Left cardiac atrium (tissue), 4 donors: ENCODE measurements at regions not wholly inside any gene's neighbourhood (a gene's known extent, or its start where the extent isn't known, plus 50 kb on each side); places are given as distances from the start of the nearest gene placed in this dataset.

ENCODE experiments used
- ATAC-seq, 2 donors: fragments of 200-7000 bp; cut with Tn5 transposase; one replicate each; pipeline ENCODE4 v1.9.1; 2020; ENCODE audit warnings: mild to moderate bottlenecking in 2 of 2, moderate library complexity in 2 of 2
- DNase-seq: peaks from one replicate; pipeline ENCODE4 v3.0.0-alpha.2; 2020
- intact Hi-C, 2 donors: fragments of 100-400 bp; cut with DNase I; formaldehyde crosslinking; loops; one replicate each; pipeline versions ENCODE4 v1.14.1 to v1.15.1; 2022 to 2023
- donor health status: DM: no; HTN: yes; CAD: no.
- donor health status: DM: no; HTN: yes; CAD: no; lungs with severe emphysema.
- donor health status: DM: yes; HTN: yes; CAD: no.
- donor health status: Dilated cardiomyopathy.

DNA sequence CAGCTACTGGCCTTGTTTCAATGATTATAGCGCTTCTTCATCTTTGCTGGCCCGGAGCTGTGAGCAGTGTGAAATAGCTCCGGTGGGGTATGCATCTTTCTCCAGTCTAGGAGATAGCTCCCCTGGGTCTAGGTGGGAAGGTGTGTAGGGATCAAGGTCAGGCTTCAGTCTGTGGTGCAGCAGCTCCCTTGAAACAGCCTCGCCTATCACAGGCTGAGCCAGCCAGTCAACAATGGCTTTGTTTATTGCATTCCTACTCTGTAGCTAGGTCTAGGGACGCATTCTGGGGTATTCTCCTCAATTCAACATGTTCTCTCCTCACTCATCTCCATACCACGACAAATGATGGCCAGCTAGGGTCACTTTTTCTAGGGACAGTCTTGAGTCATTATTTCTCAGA lies 646.8 kb upstream of the IGFBP3 start:
- DNase-seq: no peak
- intact Hi-C loops: no loop called here

DNA sequence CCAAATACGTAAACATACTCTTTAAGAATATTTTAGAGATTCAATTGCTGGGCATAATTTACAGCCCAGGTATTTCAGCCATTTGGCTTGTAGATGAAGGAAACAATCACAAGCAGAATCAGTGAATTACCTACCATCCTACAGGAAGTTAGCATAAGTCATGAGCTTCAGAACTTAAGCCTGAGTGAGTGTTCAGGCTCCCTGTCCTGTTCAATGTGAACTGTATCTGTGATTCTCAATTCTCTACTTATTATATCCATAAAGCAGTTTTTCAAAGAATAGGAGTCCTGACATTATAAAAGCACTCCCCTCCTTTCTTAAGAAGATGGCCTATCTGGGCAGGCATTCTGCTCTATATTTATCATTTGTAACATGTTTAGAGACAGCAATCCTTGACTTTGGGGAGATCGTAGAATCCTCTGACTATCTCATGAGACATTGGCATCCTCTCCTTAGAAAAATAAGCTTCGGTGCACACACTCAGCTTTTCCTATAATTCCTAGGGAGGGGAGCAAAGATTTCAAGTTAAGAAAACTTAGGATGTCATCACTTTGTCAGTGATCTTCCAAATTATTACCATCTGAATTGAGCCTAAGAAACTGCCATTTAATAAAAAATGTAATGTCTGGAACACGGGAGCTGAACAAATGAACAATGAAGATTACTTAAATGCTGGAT lies 645.2 kb upstream of the IGFBP3 start:
- ATAC-seq (no peak), DNase-seq (no peak)
- intact Hi-C loops: no loop called here

More for the DNA sequence above, 646.8 kb upstream of the IGFBP3 start:
- no peak for ATAC-seq

DNA sequence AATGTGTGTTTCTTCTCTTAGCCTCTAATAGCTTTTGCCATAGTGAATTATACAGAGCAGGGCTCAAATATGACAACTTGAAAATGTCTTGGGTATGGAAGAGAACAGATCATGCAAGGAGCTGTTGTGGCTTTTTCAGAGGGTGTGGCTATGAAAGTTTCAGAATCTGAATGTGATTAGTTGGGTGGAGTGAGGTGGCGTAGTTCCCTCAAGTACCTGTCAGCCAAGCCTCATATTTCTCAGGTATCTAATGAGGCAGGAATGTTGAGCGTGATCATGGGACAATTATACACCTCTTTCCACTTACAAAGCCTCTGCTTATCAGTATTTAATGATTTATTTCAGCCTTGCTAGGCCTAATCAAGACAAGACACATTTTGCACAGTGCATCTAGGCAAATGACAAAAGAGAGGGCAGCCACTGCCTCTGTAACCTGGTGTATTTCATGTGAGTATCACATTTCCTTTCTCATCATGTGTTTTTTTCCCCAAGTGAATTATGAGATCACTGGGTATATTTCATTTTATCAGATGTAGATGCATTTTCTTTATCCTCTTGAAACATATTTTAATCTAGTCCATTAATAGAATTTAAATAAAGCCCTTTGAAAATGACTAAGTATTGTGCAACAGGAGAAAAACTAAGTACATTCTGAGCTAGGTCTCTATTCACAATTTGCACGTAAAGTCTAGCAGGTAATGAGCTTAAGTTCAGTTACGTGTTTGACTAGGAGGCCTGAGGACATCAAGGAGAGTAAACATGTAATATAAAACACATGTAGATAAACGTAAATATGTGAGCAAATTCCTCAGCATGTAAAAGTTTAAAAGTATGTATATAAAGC lies 644.4 kb upstream of the IGFBP3 start:
- DNase-seq (no peak), ATAC-seq (no peak)
- intact Hi-C loops: no loop called here

DNA sequence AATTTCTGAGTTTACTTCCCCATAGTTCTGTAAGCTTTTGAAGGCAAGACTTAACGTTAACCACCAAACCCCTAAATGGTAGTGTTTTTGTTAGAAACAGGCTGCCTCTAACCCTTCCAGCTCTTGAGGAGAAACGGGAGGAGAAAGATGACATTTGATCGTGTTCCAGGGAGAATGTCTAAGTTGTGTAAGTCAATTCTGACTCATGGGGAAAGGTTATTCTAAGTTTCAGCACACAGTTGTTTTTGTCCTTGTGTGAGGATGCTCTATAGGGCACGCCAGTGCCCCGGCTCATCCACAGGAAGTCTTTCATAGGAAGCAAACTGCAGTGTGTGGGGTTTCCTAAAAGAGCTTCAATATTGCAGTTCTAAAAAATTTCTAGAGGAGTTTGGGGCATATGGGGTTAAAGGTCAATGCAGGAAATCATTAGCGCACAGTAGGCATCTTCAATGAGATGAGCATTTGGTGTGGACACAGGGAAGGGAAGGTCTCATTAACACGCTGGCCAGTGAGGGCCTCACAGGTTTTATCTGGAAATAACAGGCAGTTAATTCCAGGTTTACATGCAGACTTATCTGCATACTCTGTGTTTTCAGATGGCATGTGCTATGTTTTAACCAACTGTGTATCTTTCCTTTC lies 638.2 kb upstream of the IGFBP3 start:
- intact Hi-C loops: no loop called here
- ATAC-seq (no peak), DNase-seq (no peak)

DNA sequence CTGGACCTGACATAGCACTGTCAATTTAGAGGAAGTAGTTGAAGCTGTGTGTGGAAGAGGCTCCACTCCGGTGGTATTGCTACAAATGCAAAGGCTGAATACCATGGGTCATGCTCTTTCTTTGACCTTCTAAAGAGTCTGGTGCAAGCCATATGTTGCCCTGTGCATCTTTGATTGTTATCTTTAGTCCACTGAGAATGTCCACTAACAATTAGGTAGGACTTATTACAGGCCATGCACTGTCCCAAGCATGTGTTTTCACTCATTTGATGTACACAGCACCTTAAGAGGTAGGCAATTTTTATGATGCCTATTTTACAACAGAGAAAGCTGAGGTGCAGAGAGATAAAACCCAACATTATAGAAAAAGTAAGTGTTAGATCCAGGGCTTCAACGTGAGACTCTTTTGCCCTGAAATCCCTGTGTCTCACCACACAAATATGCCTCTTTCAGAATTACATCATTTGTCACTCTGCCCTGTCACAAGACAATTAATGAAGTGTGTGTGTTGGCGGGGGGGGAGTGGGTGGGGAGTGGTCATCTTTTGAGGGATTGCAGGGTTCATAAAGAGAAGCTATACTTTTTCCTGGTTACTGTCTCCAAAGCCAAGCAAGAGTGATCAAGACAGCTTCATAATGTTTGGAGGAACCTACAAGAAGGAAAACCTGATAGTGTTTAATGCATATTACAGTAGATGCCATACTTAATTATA lies 637.6 kb upstream of the IGFBP3 start:
- intact Hi-C loops: no loop called here

DNA sequence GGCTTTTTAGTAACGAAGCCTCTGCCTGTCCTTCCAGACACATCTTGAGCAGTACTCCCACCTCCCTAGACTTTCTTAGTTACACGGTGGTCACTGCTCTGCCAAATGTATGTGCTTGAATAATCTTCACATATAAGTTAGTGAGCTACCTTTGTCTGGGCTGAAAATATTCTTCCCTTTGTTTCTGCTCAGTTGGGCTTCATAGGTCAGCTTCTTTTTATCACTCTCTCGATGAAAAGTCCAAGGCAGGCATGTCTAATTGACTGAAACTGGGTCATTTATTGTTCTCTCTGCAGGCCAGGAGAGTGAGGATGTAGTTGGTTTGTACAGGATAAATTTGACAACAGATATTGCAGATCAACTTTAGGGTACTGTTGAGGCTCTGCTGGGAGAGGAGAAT lies 636.7 kb upstream of the IGFBP3 start:
- intact Hi-C loops: no loop called here
- ATAC-seq (no peak), DNase-seq (no peak)

More for the DNA sequence above, 637.6 kb upstream of the IGFBP3 start:
- ATAC-seq (no peak), DNase-seq (no peak)

DNA sequence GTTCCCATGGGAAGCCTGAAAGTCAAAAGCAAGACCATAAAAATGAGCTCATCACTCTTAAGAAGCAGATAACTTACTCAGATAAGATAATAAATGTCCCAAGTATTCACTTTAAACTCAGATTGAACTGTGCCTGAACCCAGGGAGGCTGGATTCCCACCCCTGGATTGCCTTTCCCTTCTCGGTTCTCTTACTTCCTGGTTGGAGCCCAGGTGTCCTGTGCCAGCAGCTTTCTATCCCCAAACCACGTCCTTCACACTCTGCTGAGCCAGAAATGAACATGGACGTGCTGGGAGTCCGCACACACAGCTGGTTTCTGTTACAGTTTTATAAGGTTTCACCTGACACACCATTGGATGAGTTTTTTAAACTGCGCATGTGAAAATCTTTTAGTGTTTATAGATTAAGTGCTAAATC lies 636.2 kb upstream of the IGFBP3 start:
- ATAC-seq (peak in 1 of 2 donors; percentile 22), DNase-seq (no peak)
- intact Hi-C loops: no loop called here

DNA sequence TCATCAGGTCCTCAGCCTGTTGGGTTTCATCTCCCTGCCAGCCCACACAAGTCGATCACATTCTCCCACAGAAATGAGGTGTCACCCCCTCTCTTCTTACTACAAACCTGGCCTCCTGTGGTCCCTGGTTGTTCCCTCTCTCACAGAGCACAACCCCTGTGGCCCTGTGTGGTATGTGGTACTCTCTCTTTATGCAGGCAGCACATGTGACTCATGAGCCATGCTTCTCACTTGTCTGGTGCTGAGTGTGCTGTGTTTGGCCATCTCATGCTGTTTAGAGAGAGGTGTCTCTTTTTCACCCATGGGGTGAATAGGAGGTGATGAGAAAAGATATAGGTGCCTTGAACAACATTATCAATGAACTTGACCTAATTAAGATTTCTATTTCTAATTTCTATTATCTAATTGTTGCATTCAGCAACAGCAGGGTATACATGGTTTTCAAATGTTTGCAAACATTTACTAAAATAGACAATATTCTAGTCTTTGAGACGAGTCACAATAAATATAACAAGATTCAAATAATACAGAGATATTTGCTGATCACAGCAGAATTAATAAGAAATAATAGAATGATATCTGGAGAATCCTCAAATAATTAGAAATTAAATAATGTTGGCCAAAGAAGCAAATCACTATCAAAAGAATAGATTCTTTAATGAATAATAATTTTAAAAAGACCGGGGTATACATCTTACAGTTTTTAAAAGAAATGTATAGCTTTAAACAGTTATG lies 633.8 kb upstream of the IGFBP3 start:
- no peak for DNase-seq
- intact Hi-C loops: no loop called here
- ATAC-seq: no peak

DNA sequence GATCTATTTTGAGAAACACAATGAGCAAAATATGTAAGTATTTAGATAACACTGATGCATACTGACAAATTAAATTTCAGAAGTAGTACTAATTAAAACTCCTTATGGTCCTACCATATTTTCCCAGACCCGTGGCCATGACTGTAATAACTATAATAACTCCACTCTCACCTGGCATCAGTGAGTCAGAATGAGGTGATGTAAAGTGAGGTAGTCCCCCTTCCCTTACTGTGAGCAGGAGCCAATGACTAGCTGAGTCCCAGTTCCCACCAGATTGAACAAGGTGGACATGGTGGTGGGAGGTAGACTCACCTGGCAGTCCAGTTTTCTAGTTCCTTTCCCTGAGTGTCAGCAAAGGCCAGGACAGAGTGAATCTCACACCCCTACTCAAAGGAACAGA lies 630.5 kb upstream of the IGFBP3 start:
- DNase-seq (no peak), ATAC-seq (no peak)

DNA sequence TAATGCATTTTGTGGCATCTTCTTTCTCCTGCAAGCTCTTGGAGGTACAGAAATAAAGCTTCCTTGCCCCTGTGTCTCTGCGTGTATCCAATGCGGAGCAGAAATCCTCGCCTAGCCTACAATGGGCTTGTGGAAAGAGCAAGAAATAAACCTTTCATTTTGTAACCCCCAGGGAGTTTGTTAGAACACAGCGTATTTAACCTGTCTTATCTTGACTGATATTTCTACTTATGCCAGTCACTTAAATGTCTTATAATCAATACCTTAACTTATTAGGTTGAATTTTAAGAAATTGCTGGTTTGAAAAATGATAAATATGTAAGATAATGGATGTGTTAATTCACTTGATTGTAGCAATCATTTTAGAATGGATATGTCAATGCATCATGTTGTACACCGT lies 629.8 kb upstream of the IGFBP3 start:
- intact Hi-C loops: no loop called here
- ATAC-seq: no peak

More for the DNA sequence above, 630.5 kb upstream of the IGFBP3 start:
- intact Hi-C loops: no loop called here

DNA sequence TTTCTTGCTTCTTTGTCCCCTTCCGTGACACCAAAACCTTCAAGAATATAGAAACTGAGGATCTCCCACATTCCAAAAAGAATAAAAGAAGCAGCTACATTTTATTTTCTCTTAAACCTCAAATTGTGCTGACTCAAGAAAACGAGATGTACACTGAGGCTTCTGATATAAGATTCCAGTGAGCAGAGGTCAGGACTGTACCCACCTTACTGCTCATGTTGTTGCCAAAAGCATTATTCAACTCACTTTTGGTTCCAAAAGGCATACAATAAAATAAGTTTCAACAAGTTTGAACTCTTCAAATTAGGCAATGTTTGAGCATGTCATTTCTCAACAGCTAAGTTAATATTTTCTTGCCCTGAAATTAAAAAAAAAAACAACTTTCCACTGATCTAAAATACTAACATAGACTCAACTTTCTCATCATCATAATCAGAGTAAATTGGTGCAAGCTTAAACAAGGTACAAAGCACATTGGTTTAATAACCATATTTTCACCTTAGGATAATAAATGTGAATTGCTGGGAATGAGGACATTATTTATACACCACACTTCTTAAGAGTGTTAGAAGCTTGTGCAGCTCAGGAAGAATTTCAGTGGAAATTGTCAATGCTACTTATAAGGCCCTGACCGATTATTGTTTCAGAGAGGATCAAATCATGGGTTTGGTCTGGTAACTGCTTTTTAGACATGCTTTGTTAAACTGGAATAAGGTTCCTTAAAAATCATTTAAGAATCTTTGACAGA lies 629.0 kb upstream of the IGFBP3 start:
- intact Hi-C loops: no loop called here
- ATAC-seq (no peak), DNase-seq (no peak)

More for the DNA sequence above, 629.8 kb upstream of the IGFBP3 start:
- no peak for DNase-seq

DNA sequence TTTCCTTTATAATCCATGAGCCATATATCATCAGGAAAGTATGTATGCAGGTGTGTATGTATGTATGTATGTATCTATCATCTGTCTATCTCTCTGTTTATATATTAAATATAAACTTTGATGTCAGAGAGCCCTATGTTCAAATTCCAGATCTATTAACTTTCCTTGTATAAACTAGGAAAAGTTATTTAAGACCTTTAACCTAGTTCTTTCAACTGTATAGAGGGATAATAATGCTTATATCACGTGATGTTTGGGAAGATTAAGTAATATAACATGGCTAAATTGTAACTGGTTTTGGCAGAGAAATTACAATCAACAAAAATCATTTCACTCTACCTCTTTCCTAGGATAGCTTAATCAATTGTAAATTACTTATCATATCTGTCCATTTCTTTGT lies 628.3 kb upstream of the IGFBP3 start:
- intact Hi-C loops: no loop called here
- no peak for DNase-seq
- ATAC-seq: no peak

DNA sequence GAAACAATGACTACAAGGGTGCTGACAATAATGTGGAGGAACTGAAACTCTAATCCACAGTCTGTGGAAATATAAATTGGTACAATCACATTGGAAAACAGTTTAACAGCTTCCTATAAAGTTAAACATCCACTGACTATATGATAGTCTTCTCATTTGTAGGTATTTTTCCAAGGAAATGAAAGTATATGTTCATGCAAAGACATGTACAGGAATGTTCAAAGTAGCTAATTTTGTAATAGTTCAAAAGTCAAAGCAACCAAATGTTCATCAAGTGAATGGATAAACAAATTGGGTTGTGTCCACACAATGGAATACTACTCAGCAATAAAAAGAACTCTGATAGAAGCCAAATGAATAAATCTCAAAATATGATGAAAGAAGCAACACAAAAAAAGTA lies 626.0 kb upstream of the IGFBP3 start:
- no peak for DNase-seq
- ATAC-seq: no peak
- intact Hi-C loops: no loop called here

DNA sequence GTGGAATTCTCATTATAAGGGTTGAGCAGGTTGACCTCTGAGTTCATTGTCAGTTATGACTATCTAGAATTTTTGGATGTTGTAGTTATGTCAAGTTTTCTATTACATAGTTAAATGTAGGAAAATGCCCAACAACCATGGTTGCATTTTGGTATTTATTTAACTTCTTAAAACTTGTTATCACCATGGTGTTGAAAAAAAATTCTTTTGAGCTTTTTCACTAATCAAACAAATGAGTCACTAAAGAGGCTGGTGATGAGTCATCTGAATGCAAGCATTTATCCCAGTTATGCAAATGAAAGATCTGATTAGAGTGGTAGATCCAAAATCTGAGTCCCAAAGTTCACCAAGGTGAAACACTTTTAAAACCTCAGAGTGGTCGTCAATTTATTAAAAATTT lies 624.7 kb upstream of the IGFBP3 start:
- DNase-seq (no peak), ATAC-seq (peak in 1 of 2 donors; percentile 41)
- intact Hi-C loops: no loop called here

DNA sequence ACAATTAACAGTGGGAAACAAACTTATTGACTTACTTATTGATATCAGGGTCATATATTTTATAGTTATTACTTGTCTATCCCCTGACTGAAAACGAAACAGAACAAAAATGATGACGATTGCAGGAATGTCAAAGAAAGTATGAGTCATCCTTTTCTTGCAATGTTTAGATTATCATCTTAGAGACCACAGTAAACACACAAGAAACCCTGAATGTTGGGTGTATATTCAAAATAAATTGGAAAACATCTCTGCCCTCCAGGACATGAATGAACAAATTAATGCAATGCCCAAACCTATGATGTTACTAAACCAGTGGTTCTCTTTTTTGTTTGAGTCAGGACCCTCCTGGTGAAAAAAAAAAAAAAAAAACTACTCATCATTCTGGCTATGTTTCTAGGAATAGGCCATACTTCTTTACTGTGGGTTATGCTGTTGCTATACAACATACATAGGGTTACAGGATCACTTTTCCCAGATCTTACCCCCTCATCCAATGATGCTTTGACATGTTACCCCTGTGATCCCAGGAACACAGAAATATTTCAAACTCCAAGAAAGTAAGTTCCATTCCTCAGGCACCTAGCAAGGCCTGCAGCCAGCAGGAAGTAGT lies 623.4 kb upstream of the IGFBP3 start:
- intact Hi-C loops: no loop called here
- DNase-seq (no peak), ATAC-seq (no peak)

DNA sequence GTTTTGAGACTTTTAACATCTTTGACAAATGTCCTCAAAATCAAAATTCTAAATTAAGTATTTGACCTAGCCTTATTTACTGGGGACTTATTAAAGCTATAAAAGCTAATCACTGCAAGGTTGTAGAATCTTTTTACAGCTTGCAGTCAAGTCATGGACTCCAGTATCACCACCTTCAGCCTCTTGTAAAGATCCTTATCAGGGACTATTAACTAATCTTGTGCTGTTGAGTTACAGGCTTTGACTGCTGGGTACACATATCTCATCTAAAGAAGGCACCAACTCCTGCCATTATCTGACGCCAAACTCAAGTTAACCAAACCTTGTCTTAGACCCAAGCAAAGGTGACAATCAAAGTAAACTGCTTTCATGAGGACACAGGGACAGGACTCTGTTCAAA lies 621.0 kb upstream of the IGFBP3 start:
- no peak for DNase-seq
- intact Hi-C loops: no loop called here
- ATAC-seq: no peak

DNA sequence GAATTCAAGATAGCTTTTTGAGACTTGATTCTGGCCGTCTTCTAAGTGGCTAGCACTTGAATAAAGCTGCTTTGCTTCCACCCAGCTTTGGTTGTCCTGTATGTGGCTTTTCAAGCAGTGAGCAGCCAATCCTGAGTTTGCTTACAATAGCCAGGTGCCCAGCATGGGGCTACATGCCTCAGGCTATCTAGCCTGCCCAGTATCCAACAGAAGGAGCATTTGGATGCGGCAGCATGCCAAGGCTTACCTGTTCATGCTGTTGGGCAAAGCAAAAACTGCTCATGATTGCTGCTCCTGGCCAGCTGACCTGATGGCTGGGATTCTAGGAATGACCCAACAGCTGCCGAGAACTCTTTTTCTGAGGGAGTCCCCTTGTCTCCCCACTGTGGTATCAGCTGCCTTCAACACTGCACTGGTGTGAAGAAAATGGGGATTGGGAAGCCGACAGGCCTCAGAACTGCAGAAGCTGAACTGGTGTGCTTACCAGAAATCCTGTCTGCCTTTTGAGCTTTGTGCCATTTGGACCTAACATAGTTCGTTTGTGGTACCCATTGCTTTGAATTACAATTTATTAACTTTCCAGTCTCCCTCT lies 618.9 kb upstream of the IGFBP3 start:
- DNase-seq: no peak
- intact Hi-C loops: no loop called here
- no peak for ATAC-seq
